ENCODE measurements at regions not wholly inside any gene's neighbourhood (a gene's known extent, or its start where the extent isn't known, plus 50 kb on each side); places are given as distances from the start of the nearest gene placed in this dataset.

DNA sequence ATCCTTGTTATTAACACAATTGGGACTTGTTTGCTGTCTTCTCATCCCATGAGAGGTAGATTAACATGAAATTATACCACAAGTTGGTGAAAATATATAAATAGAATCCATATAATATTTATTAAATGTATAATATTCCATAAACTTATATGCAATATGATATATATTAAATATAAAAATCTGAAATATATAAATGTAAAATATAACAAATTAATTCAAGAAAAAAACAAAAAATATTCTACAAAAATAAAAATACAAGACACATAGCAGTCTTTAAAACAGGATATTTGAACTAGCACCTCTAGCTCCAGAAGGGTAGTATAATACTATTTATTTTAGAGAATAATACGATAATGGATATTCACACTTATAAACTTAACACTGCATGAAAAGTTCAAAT lies 603.3 kb upstream of the FLRT2 start:
- BruUV-seq (replicated peaks), result no TSS peak
- Histone ChIP-seq H4K20me1 (ENCODE audit: insufficient read depth, low read length) (no peaks in the 10 kb centered on the region), H3K9me3 (ENCODE audit: low read length) (no peaks in the 10 kb centered on the region), H3K36me3 (ENCODE audit: insufficient read depth, low read length) (no peaks in the 10 kb centered on the region), H3K4me1 (ENCODE audit: insufficient read depth, low read length, poor library complexity, severe bottlenecking) (no peaks in the 10 kb centered on the region), H2AFZ (ENCODE audit: low read length) (no peak overlapping the region), H3K4me3 (ENCODE audit: low read depth, low read length, poor library complexity, severe bottlenecking) (no peak overlapping the region), H3K9me2 (ENCODE audit: insufficient read depth, low read length) (no peaks in the 10 kb centered on the region), H3K27ac (ENCODE audit: low read depth, low read length, poor library complexity, severe bottlenecking) (no peak overlapping the region), H3K4me2 (ENCODE audit: low read length) (no peak overlapping the region), H3K79me2 (ENCODE audit: insufficient read depth, low read depth, low read length) (no peaks in the 10 kb centered on the region)
- TF ChIP-seq, protein P1, sequence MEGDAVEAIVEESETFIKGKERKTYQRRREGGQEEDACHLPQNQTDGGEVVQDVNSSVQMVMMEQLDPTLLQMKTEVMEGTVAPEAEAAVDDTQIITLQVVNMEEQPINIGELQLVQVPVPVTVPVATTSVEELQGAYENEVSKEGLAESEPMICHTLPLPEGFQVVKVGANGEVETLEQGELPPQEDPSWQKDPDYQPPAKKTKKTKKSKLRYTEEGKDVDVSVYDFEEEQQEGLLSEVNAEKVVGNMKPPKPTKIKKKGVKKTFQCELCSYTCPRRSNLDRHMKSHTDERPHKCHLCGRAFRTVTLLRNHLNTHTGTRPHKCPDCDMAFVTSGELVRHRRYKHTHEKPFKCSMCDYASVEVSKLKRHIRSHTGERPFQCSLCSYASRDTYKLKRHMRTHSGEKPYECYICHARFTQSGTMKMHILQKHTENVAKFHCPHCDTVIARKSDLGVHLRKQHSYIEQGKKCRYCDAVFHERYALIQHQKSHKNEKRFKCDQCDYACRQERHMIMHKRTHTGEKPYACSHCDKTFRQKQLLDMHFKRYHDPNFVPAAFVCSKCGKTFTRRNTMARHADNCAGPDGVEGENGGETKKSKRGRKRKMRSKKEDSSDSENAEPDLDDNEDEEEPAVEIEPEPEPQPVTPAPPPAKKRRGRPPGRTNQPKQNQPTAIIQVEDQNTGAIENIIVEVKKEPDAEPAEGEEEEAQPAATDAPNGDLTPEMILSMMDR (conservative IDR thresholded peaks at IDR 0.05; ENCODE audit: low read length), result no peak
- no peak for TF ChIP-seq EZH2phosphoT487 (IDR thresholded peaks at IDR 0.05; ENCODE audit: borderline replicate concordance, low read depth, low read length)
- POLR2A ChIA-PET, result no interaction called here
- intact Hi-C loops (cut with micrococcal nuclease; ENCODE audit: unreplicated experiment), result no loop called here
- CTCF ChIA-PET (ENCODE audit: unreplicated experiment), result no interaction called here
- no peak for DNase-seq (ENCODE audit: low spot score)

DNA sequence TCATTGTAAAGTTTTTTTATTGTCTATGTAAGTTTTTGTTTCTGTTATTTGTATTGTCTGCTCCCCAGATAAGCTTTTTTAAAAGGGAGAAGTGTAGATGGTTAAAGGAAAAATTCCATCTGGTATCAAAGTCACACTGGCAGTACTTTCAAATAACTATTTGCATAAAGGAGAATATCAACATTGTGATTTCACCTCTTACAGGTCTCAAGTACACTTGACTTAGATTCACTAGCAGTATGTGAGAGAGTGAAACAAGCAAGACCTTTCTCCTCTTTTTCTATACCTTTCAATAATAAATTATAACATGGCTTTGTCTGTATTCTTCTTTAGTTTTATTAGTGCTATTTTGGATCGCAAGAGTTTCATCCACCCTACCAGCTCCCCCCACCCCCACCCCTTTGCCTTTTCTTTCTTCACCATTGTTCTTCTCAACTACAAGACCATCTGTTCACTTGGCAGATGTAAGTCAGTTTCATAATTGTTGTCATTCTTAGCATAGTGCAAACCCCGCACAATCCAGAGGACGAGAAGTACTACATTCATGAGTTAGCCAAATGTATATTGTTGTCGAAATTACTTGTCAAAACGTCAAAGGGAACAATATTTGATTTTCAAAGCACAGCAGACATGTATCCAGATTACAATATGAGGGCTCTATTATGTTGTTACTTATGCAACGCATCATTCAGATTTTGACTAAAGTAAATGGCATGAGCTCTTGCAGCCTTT lies 602.7 kb upstream of the FLRT2 start:
- Histone ChIP-seq H3K9me3 (ENCODE audit: low read length) (no peaks in the 10 kb centered on the region), H3K4me1 (ENCODE audit: insufficient read depth, low read length, poor library complexity, severe bottlenecking) (no peaks in the 10 kb centered on the region), H3K79me2 (ENCODE audit: insufficient read depth, low read depth, low read length) (no peaks in the 10 kb centered on the region), H2AFZ (ENCODE audit: low read length) (no peak overlapping the region), H3K4me3 (ENCODE audit: low read depth, low read length, poor library complexity, severe bottlenecking) (no peak overlapping the region), H3K4me2 (ENCODE audit: low read length) (no peak overlapping the region), H4K20me1 (ENCODE audit: insufficient read depth, low read length) (no peaks in the 10 kb centered on the region), H3K27ac (ENCODE audit: low read depth, low read length, poor library complexity, severe bottlenecking) (no peak overlapping the region), H3K9me2 (ENCODE audit: insufficient read depth, low read length) (no peaks in the 10 kb centered on the region), H3K36me3 (ENCODE audit: insufficient read depth, low read length) (no peaks in the 10 kb centered on the region)
- CTCF ChIA-PET (ENCODE audit: unreplicated experiment), result no interaction called here
- BruUV-seq (replicated peaks), result no TSS peak
- POLR2A ChIA-PET, result interaction anchor here (0.7 kb wide), 1 partner anchor 878 kb away, joined by 4 read pairs; no protein-coding TSS in a partner anchor
- no peak for TF ChIP-seq EZH2phosphoT487 (IDR thresholded peaks at IDR 0.05; ENCODE audit: borderline replicate concordance, low read depth, low read length)
- TF ChIP-seq, protein P1 (conservative IDR thresholded peaks at IDR 0.05; ENCODE audit: low read length), result no peak
- no peak for DNase-seq (ENCODE audit: low spot score)
- intact Hi-C loops (cut with micrococcal nuclease; ENCODE audit: unreplicated experiment), result no loop called here

DNA sequence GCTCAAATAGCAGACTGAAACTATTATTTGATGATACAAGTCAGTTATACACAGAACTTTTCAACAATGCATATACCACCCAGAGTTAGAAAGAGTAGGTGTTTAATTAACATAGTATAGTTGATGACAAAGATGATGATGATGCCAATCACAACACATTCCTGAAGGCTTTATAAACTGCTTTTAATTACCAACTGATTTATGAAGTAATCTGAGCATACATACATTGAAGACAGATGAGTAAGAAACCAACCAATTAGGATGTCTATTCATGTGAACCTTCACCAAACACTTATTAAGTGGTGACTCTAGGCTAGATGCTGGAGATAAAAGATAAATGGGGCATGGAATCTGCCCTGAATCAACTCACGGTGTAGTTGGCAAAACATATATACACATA lies 600.9 kb upstream of the FLRT2 start:
- no TSS peak for BruUV-seq (replicated peaks)
- Histone ChIP-seq H3K4me1 (ENCODE audit: insufficient read depth, low read length, poor library complexity, severe bottlenecking) (no peaks in the 10 kb centered on the region), H3K4me2 (ENCODE audit: low read length) (no peak overlapping the region), H3K9me2 (ENCODE audit: insufficient read depth, low read length) (no peaks in the 10 kb centered on the region), H3K9me3 (ENCODE audit: low read length) (no peaks in the 10 kb centered on the region), H2AFZ (ENCODE audit: low read length) (no peak overlapping the region), H3K79me2 (ENCODE audit: insufficient read depth, low read depth, low read length) (no peaks in the 10 kb centered on the region), H3K4me3 (ENCODE audit: low read depth, low read length, poor library complexity, severe bottlenecking) (no peak overlapping the region), H3K27ac (ENCODE audit: low read depth, low read length, poor library complexity, severe bottlenecking) (no peak overlapping the region), H3K36me3 (ENCODE audit: insufficient read depth, low read length) (no peaks in the 10 kb centered on the region), H4K20me1 (ENCODE audit: insufficient read depth, low read length) (no peaks in the 10 kb centered on the region)
- POLR2A ChIA-PET, result no interaction called here
- TF ChIP-seq EZH2phosphoT487 (IDR thresholded peaks at IDR 0.05; ENCODE audit: borderline replicate concordance, low read depth, low read length), result no peak
- TF ChIP-seq, protein P1 (conservative IDR thresholded peaks at IDR 0.05; ENCODE audit: low read length), result no peak
- intact Hi-C loops (cut with micrococcal nuclease; ENCODE audit: unreplicated experiment), result no loop called here
- CTCF ChIA-PET (ENCODE audit: unreplicated experiment), result no interaction called here
- no peak for DNase-seq (ENCODE audit: low spot score)

Data from OCI-LY7 (cell line).